Endothelial cell of umbilical vein (primary cell): ENCODE measurements at regions not wholly inside any gene's neighbourhood (a gene's known extent, or its start where the extent isn't known, plus 50 kb on each side); places are given as distances from the start of the nearest gene placed in this dataset.

Experiments used
- BruUV-seq: library from RNA; stranded (reverse); fragments of 400-500 nt; replicated peaks from 2 replicates; lab custom pipeline; 2021; lab: Mats Ljungman, UMichigan
- CTCF ChIA-PET: fragments of 300-600, 350-600 bp; sonication (Branson Sonifier 250); formaldehyde crosslinking; loops from one replicate; lab custom pipeline; 2021; ENCODE audit warnings: antibody characterized with exemption, inconsistent platforms; lab: Charles Lee
- POLR2A ChIA-PET: fragments of 300-600, 350-600 bp; sonication (Branson Sonifier 250); formaldehyde crosslinking; loops from one replicate; lab custom pipeline; 2021; ENCODE audit warnings: antibody characterized with exemption, inconsistent platforms; lab: Charles Lee
- DNase-seq: peaks from one replicate; pipeline ENCODE4 v3.0.0-alpha.2; 2011; ENCODE audit warnings: low read depth, low spot score
- FAIRE-seq: peaks from 2 replicates; lab custom pipeline; 2011; peaks lifted over from hg19 to GRCh38; lab: Jason Lieb, UNC
- H2AFZ ChIP-seq: 2 replicates; pipeline ENCODE4 v1.6.0; 2012; ENCODE audit warnings: low read depth, low read length, control low read depth, inconsistent platforms
- H3K27ac ChIP-seq: 2 replicates; pipeline ENCODE4 v1.5.1; 2011; ENCODE audit warnings: low read depth, mild to moderate bottlenecking, control low read depth, low read length, moderate library complexity; ENCODE audit not compliant: insufficient read depth
- H3K27me3 ChIP-seq, 2 experiments: 2 replicates each; pipeline versions ENCODE4 v1.6.0 to v1.6.1; 2011; ENCODE audit warnings: low read length in 2 of 2, mixed read lengths in 1 of 2; ENCODE audit not compliant: control insufficient read depth in 2 of 2, insufficient read depth in 2 of 2
- H3K36me3 ChIP-seq, 2 experiments: 2 replicates in 1 of 2; 3 replicates in 1 of 2; pipeline ENCODE4 v1.5.1; 2011; ENCODE audit warnings: low read length in 2 of 2, mild to moderate bottlenecking in 1 of 2, moderate library complexity in 1 of 2; ENCODE audit not compliant: control insufficient read depth in 2 of 2, insufficient read depth in 2 of 2; ENCODE audit errors: extremely low read depth in 1 of 2
- H3K4me1 ChIP-seq: 3 replicates; pipeline ENCODE4 v1.5.1; 2011; ENCODE audit warnings: mild to moderate bottlenecking, low read length; ENCODE audit not compliant: control insufficient read depth, insufficient read depth; ENCODE audit errors: extremely low read depth
- H3K4me2 ChIP-seq: 2 replicates; pipeline ENCODE4 v1.6.1; 2011; ENCODE audit warnings: low read length, control low read depth, mixed read lengths; ENCODE audit not compliant: insufficient read depth
- H3K4me3 ChIP-seq, 3 experiments: fragments of 200-600 bp in 1 of 3; sonication (generic), shearing (Covaris generic) in 1 of 3; replicated peaks in 1 of 3; 2 replicates each; pipeline ENCODE4 v1.5.1; 2011 to 2016; ENCODE audit warnings: control low read depth in 3 of 3, low read length in 3 of 3, mild to moderate bottlenecking in 2 of 3, inconsistent platforms in 1 of 3, low read depth in 1 of 3, moderate library complexity in 1 of 3; ENCODE audit not compliant: insufficient read depth in 1 of 3
- H3K79me2 ChIP-seq: 2 replicates; pipeline ENCODE4 v1.6.0; 2012; ENCODE audit warnings: low read length, inconsistent platforms; ENCODE audit not compliant: control insufficient read depth, insufficient read depth
- H3K9ac ChIP-seq: replicated peaks from 2 replicates; pipeline ENCODE3; 2011; ENCODE audit warnings: low read length, control low read depth; ENCODE audit not compliant: insufficient read depth; ENCODE audit errors: extremely low read depth
- H3K9me1 ChIP-seq: replicated peaks from 3 replicates; pipeline ENCODE4 v1.6.0; 2011; ENCODE audit warnings: mild to moderate bottlenecking, low read length; ENCODE audit not compliant: control insufficient read depth, insufficient read depth; ENCODE audit errors: extremely low read depth
- H3K9me3 ChIP-seq: replicated peaks from 2 replicates; pipeline ENCODE4 v1.5.1; 2012; ENCODE audit warnings: low read length, inconsistent platforms; ENCODE audit not compliant: control insufficient read depth, insufficient read depth
- H4K20me1 ChIP-seq: replicated peaks from 2 replicates; pipeline ENCODE3; 2011; ENCODE audit warnings: mild to moderate bottlenecking, low read length; ENCODE audit not compliant: control insufficient read depth, insufficient read depth; ENCODE audit errors: extremely low read depth
- CTCF ChIP-seq, 2 donors: IDR thresholded peaks; 1 replicate in 1 of 2; 2 replicates in 1 of 2; pipeline ENCODE4 v1.5.1; 2011; ENCODE audit warnings: low read length in 2 of 2, mild to moderate bottlenecking in 2 of 2, moderate library complexity in 2 of 2, control low read depth in 1 of 2, inconsistent platforms in 1 of 2, low read depth in 1 of 2; ENCODE audit not compliant: insufficient read depth in 1 of 2; ENCODE audit errors: extremely low read depth in 1 of 2
- EZH2 ChIP-seq: IDR thresholded peaks from 2 replicates; pipeline ENCODE4 v1.6.1; 2012; ENCODE audit warnings: borderline replicate concordance, low read depth, mild to moderate bottlenecking, moderate library complexity, low read length, inconsistent platforms; ENCODE audit not compliant: severe bottlenecking
- FOS ChIP-seq: IDR thresholded peaks from 2 replicates; pipeline ENCODE4 v1.6.1; 2011; ENCODE audit warnings: mild to moderate bottlenecking, low read length, moderate library complexity, borderline replicate concordance; ENCODE audit not compliant: insufficient read depth
- GATA2 ChIP-seq: IDR thresholded peaks from 2 replicates; pipeline ENCODE4 v1.7.0; 2011; ENCODE audit warnings: low read depth, mild to moderate bottlenecking, moderate library complexity, mixed read lengths, low read length; ENCODE audit not compliant: insufficient read length, insufficient read depth
- JUN ChIP-seq: IDR thresholded peaks from 2 replicates; pipeline ENCODE4 v1.6.1; 2011; ENCODE audit warnings: borderline replicate concordance, low read depth; ENCODE audit not compliant: insufficient read length, insufficient read depth
- MYC ChIP-seq: IDR thresholded peaks from one replicate; pipeline ENCODE4 v1.6.1; 2011; ENCODE audit warnings: mild to moderate bottlenecking, low read depth, low read length
- POLR2A ChIP-seq: IDR thresholded peaks from 2 replicates; pipeline ENCODE4 v1.6.1; 2012; ENCODE audit warnings: low read depth, mild to moderate bottlenecking, control low read depth, low read length
- POLR2AphosphoS5 ChIP-seq: IDR thresholded peaks from 2 replicates; pipeline ENCODE4 v1.6.1; 2012; ENCODE audit warnings: low read depth, mild to moderate bottlenecking, control low read depth, low read length, moderate library complexity; ENCODE audit not compliant: insufficient read depth
- dilution Hi-C: fragments of 300-500 bp; cut with MboI; formaldehyde crosslinking; loops from one replicate; pipeline ENCODE4 v1.15.0; 2019; ENCODE audit warnings: low sequenced_read_pairs; ENCODE audit not compliant: extremely low pct_ligation_motif_present
- intact Hi-C: fragments of 100-400 bp; cut with micrococcal nuclease; formaldehyde crosslinking; loops from one replicate; pipeline ENCODE4 v1.10.0; 2022
- TF ChIP-seq, protein P1 (sequence below): IDR thresholded peaks from 2 replicates; pipeline ENCODE4 v1.6.1; 2011; ENCODE audit not compliant: insufficient read depth, insufficient read length

- ChIA-PET POLR2A (no interaction called here), CTCF (interaction anchor here (0.6 kb wide), 1 partner anchor 22 kb away, joined by 3 read pairs; no protein-coding TSS in a partner anchor)
- Histone ChIP-seq H3K9me1 (no peaks in the 10 kb centered on the region), H3K4me3 (no peak overlapping the region), H3K27ac (no peak overlapping the region), H3K79me2 (no peaks in the 10 kb centered on the region), H3K4me1 (no peaks in the 10 kb centered on the region), H4K20me1 (no peaks in the 10 kb centered on the region), H3K4me2 (no peak overlapping the region), H3K27me3 (no peaks in the 10 kb centered on the region), H3K9me3 (no peaks in the 10 kb centered on the region), H3K9ac (no peak overlapping the region), H3K36me3 (no peaks in the 10 kb centered on the region), H2AFZ (no peak overlapping the region)
- TF ChIP-seq POLR2A (no peak), FOS (no peak), JUN (no peak), POLR2AphosphoS5 (no peak), CTCF (IDR thresholded peaks at IDR 0.05; ENCODE audit: extremely low read depth in 1 of 2, insufficient read depth in 1 of 2, low read depth in 1 of 2, low read length in 2 of 2) (no peak), EZH2 (no peak), GATA2 (no peak), MYC (no peak)
- TF ChIP-seq, protein P1, sequence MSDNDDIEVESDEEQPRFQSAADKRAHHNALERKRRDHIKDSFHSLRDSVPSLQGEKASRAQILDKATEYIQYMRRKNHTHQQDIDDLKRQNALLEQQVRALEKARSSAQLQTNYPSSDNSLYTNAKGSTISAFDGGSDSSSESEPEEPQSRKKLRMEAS = no peak
- FAIRE-seq (no peak), DNase-seq (no peak)
- BruUV-seq = no TSS peak
- intact Hi-C loops (no loop called here), dilution Hi-C loops (no loop called here)
These were observed 217.6 kb downstream of the LYPLAL1 start for GRCh38 chr1:219391297-219391696.
